Gastrocnemius medialis (tissue), 4 donors: ENCODE measurements at regions not wholly inside any gene's neighbourhood (a gene's known extent, or its start where the extent isn't known, plus 50 kb on each side); places are given as distances from the start of the nearest gene placed in this dataset.

ENCODE experiments used
- ATAC-seq, 2 donors: fragments of 150-250 bp; one replicate each; pipeline ENCODE4 v1.9.1; 2016
- DNase-seq, 2 donors: peaks; one replicate each; pipeline ENCODE4 v3.0.0-alpha.2; 2019
- H3K27ac ChIP-seq, 4 donors: fragments of 200-600 bp; sonication (generic); 1 replicate in 1 of 4; 2 replicates in 3 of 4; pipeline ENCODE4 v1.5.1; 2016 to 2018; ENCODE audit warnings: mild to moderate bottlenecking in 2 of 4, moderate library complexity in 1 of 4
- H3K27me3 ChIP-seq, 3 donors: fragments of 200-600 bp; sonication (generic) in 2 of 3; 1 replicate in 1 of 3; 2 replicates in 2 of 3; pipeline versions ENCODE4 v1.5.1 to v1.6.0; 2016 to 2019; ENCODE audit warnings: mild to moderate bottlenecking in 1 of 3, moderate library complexity in 1 of 3
- H3K36me3 ChIP-seq, 2 donors: fragments of 200-600 bp; sonication (generic) in 1 of 2; one replicate each; pipeline ENCODE4 v1.5.1; 2017 to 2018
- H3K4me1 ChIP-seq, 2 donors: fragments of 200-600 bp; sonication (generic) in 1 of 2; one replicate each; pipeline ENCODE4 v1.5.1; 2016 to 2017; ENCODE audit warnings: mild to moderate bottlenecking in 2 of 2
- H3K4me3 ChIP-seq, 4 donors: fragments of 200-600 bp; sonication (generic) in 3 of 4; 1 replicate in 1 of 4; 2 replicates in 3 of 4; pipeline ENCODE4 v1.5.1; 2016 to 2019; ENCODE audit warnings: mild to moderate bottlenecking in 2 of 4
- H3K9me3 ChIP-seq, 3 donors: fragments of 200-600 bp; sonication (generic) in 2 of 3; 1 replicate in 1 of 3; 2 replicates in 2 of 3; pipeline ENCODE4 v1.5.1; 2016 to 2019
- POLR2A ChIP-seq, 2 donors: fragments of 450-650 bp; IDR thresholded peaks; one replicate each; pipeline ENCODE4 v1.6.1; 2017; ENCODE audit warnings: antibody characterized with exemption in 2 of 2, mild to moderate bottlenecking in 2 of 2, moderate library complexity in 2 of 2
- in situ Hi-C, 4 donors: fragments of 200-750 bp; cut with MboI; loops; one replicate each; pipeline versions ENCODE4 v1.15.0 to v1.8.0; 2017; ENCODE audit warnings: low sequenced_read_pairs in 4 of 4
- intact Hi-C: fragments of 100-400 bp; cut with DNase I; formaldehyde crosslinking; loops from one replicate; pipeline ENCODE4 v1.15.1; 2023; ENCODE audit warnings: low total_unique reads
- TF ChIP-seq, protein P1 (sequence below), 5 experiments: fragments of 450-650 bp in 3 of 5; fragments of 200-600 bp in 2 of 5; sonication (generic) in 2 of 5; IDR thresholded peaks in 4 of 5; conservative IDR thresholded peaks in 1 of 5; 1 replicate in 4 of 5; 2 replicates in 1 of 5; pipeline ENCODE4 v1.5.1; 2016 to 2019; ENCODE audit warnings: antibody characterized with exemption in 5 of 5, mild to moderate bottlenecking in 3 of 5, moderate library complexity in 3 of 5

DNA sequence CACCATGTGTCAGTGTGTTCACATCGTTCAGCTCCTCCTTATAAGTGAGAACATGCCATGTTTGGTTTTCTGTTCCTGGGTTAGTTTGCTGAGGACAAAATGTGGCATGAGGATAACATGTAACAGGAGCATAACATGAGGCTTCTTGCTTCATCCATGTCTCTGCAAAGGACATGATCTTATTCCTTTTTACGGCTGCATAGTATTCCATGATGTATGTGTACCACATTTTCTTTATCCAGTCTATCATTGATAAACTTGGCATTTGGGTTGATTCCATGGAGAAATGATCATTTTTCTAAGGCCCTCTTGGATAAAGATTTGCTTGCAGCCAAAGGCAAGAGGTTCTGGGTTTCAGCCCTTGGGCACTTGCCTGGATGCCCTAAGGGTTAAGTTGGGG is 128.5 kb upstream of the ZEB1 start:
- Histone ChIP-seq H3K27ac (no peak overlapping the region), H3K27me3 (no peaks in the 10 kb centered on the region), H3K4me3 (no peak overlapping the region), H3K9me3 (no peaks in the 10 kb centered on the region), H3K4me1 (peaks cover 9% of the 10 kb centered on the region in 2 donors), H3K36me3 (no peaks in the 10 kb centered on the region)
- intact Hi-C loops = no loop called here
- in situ Hi-C loops = no loop called here
- DNase-seq (no peak), ATAC-seq (no peak)
- TF ChIP-seq POLR2A (IDR thresholded peaks at IDR 0.05) = no peak
- TF ChIP-seq, protein P1, sequence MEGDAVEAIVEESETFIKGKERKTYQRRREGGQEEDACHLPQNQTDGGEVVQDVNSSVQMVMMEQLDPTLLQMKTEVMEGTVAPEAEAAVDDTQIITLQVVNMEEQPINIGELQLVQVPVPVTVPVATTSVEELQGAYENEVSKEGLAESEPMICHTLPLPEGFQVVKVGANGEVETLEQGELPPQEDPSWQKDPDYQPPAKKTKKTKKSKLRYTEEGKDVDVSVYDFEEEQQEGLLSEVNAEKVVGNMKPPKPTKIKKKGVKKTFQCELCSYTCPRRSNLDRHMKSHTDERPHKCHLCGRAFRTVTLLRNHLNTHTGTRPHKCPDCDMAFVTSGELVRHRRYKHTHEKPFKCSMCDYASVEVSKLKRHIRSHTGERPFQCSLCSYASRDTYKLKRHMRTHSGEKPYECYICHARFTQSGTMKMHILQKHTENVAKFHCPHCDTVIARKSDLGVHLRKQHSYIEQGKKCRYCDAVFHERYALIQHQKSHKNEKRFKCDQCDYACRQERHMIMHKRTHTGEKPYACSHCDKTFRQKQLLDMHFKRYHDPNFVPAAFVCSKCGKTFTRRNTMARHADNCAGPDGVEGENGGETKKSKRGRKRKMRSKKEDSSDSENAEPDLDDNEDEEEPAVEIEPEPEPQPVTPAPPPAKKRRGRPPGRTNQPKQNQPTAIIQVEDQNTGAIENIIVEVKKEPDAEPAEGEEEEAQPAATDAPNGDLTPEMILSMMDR (IDR thresholded peaks at IDR 0.05 in 4 of 5, conservative IDR thresholded peaks at IDR 0.05 in 1 of 5) = no peak

DNA sequence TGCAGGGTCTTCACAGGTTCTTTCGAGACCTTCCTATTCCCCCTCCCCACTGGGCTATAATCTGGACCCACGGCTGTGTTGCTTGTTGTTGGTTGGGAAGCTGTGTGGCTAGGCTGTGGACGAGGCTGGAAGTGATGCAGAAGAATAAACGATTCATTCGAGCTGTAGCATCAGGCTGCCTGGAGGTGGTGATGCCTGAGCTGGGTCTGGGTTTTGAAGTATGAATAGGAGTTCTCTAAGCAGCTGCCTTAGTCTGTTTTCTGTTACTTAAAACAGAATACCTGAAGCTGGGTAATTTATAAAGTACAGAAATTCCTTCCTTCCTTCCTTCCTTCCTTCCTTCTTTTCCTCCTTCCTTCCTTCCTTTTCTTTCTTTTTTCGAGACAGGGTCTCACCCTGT is 126.5 kb upstream of the ZEB1 start:
- no peaks in the 10 kb centered on the region for H3K9me3 ChIP-seq
- H3K36me3 ChIP-seq = no peaks in the 10 kb centered on the region
- no peaks in the 10 kb centered on the region for H3K27me3 ChIP-seq
- DNase-seq (no peak), ATAC-seq (no peak)
- H3K27ac ChIP-seq = no peak overlapping the region
- H3K4me1 ChIP-seq = no peaks in the 10 kb centered on the region
- in situ Hi-C loops = no loop called here
- TF ChIP-seq, protein P1 (IDR thresholded peaks at IDR 0.05 in 4 of 5, conservative IDR thresholded peaks at IDR 0.05 in 1 of 5) = no peak
- TF ChIP-seq POLR2A (IDR thresholded peaks at IDR 0.05) = no peak
- no peak overlapping the region for H3K4me3 ChIP-seq
- intact Hi-C loops = no loop called here

GRCh38 chr10:31194986-31195385 is 124.0 kb upstream of the ZEB1 start:
- intact Hi-C loops (no loop called here), in situ Hi-C loops (no loop called here)
- no peaks in the 10 kb centered on the region for H3K4me1 ChIP-seq
- DNase-seq (no peak), ATAC-seq (no peak)
- TF ChIP-seq POLR2A (IDR thresholded peaks at IDR 0.05) = no peak
- TF ChIP-seq, protein P1 (IDR thresholded peaks at IDR 0.05 in 4 of 5, conservative IDR thresholded peaks at IDR 0.05 in 1 of 5) = no peak
- no peak overlapping the region for H3K4me3 ChIP-seq
- H3K9me3 ChIP-seq = no peaks in the 10 kb centered on the region
- H3K36me3 ChIP-seq = no peaks in the 10 kb centered on the region
- H3K27me3 ChIP-seq = no peaks in the 10 kb centered on the region
- H3K27ac ChIP-seq = no peak overlapping the region

DNA sequence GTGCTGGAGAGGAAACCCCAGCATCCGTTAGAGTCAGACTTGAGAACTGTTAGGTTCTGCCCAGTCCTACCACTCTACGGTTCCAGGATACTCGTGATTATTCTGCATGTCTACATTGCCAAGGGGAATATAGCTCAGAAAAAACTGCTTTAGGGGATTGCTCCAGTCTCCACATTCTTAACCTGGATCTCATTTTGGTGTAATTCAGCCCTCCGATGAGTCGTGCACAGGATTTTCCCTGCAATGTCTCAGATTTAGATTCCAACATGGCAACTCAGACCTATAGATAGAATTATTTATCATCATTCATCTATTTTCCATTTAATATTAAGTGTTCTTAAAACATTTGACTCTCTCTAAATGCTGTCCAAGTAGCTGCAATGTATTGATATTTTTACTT is 121.1 kb upstream of the ZEB1 start:
- no peak for TF ChIP-seq POLR2A (IDR thresholded peaks at IDR 0.05)
- TF ChIP-seq, protein P1 (IDR thresholded peaks at IDR 0.05 in 4 of 5, conservative IDR thresholded peaks at IDR 0.05 in 1 of 5) = no peak
- ATAC-seq = no peak
- in situ Hi-C loops = no loop called here
- Histone ChIP-seq H3K27ac (no peak overlapping the region), H3K36me3 (no peaks in the 10 kb centered on the region), H3K4me3 (no peak overlapping the region), H3K4me1 (no peaks in the 10 kb centered on the region), H3K9me3 (no peaks in the 10 kb centered on the region), H3K27me3 (no peaks in the 10 kb centered on the region)
- intact Hi-C loops = no loop called here
- no peak for DNase-seq

DNA sequence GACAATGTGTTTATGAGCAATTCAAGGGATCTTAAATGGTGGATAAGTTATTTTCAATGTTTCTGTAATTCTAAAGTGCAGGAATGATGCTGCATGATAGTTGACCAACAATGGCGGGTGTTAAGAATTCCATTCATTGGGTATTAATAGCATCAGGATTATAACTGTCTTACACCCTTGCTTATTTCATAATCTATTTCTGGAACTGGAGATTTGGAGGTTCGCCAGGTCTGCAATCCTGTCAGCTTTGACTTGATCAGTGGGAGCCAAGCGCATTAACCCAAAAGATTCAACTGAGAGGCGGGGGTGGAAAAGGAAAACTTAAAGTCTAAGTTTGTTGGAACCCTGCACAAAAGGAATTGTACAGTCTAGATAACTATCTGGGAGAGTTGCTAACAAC is 114.9 kb upstream of the ZEB1 start:
- H3K9me3 ChIP-seq = no peaks in the 10 kb centered on the region
- peak; percentile 53 to 58 for DNase-seq
- intact Hi-C loops (loop anchor here (2.0 kb wide), 1 partner anchor 115 kb away; the partner anchor contains the start of gene ZEB1), in situ Hi-C loops (no loop called here)
- TF ChIP-seq, protein P1 (IDR thresholded peaks at IDR 0.05 in 4 of 5, conservative IDR thresholded peaks at IDR 0.05 in 1 of 5) = no peak
- no peak for TF ChIP-seq POLR2A (IDR thresholded peaks at IDR 0.05)
- H3K27me3 ChIP-seq = no peaks in the 10 kb centered on the region
- H3K36me3 ChIP-seq = no peaks in the 10 kb centered on the region
- ATAC-seq = peak; percentile 94 to 97
- peak overlapping the region in 2 of 4 donors; percentile 10 to 45 for H3K27ac ChIP-seq
- no peak overlapping the region for H3K4me3 ChIP-seq
- H3K4me1 ChIP-seq = peaks cover 12 to 18% of the 10 kb centered on the region in 2 donors
